NCI-H460 (cell line): ENCODE measurements at regions not wholly inside any gene's neighbourhood (a gene's known extent, or its start where the extent isn't known, plus 50 kb on each side); places are given as distances from the start of the nearest gene placed in this dataset.
"Not testable (repeated sequence)": the region's sequence is repeated elsewhere in the genome, so short reads cannot be mapped to it uniquely, and the experiment has no call there.

ENCODE experiments used
- DNase-seq: peaks from one replicate; pipeline ENCODE4 v3.0.0-alpha.2; 2016; ENCODE audit warnings: low read depth; ENCODE audit errors: extremely low read depth

DNA sequence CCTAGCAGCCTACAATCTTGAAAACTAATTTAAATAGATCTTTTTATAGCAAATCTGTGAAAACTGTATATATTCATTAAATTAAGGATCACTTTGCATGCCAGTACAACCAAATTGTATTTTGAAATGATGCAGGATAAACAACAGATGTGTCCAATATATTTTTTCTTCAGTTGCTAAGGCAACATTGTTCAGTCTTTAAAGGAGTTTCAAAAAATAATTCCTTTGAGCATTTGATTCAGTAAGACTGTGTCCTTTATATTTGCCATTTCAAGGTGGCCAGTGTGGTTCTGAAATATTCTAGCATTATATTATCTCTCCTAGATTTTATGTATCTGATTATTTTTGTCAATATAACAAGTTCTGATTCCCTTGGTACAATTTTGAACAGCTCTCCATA, 254.7 kb downstream of the PLOD2 start:
- DNase-seq = no peak

DNA sequence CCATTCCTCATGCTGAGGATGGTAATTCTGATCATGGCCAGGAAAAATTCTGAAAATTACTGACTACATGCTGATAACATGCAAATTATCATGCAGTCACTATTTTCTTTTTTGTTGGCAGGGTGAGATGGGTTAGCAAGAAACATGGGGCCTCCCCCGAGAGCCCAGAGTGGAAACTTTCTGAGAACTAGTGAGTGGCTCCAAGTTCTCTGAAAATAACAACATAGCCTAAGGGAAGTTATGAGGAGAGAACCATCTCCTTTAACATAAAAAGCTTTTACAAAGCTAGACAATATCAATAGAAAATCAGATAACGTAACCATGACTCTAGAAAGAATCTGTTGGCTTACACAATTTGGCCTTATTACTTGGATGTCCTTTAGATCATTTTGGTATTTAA, 254.2 kb downstream of the PLOD2 start:
- no peak for DNase-seq

DNA sequence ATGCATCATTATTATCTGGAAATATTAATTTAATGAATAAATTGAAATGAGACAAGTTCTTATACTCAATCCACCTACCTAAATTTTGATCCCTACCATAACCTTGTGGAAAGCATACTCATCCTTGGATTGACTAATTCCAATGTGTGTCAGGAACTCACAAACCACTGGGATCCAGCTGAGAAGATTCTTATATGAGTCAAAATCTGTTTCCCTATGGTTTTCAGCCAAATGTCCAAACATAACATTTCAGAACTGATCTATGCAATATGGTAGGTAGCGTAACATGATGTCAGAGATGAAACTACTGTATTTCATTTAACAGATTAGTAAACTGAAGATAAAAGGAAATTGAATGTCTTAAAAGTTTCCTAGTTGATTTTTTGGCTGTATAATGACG, 250.0 kb downstream of the PLOD2 start:
- no peak for DNase-seq

DNA sequence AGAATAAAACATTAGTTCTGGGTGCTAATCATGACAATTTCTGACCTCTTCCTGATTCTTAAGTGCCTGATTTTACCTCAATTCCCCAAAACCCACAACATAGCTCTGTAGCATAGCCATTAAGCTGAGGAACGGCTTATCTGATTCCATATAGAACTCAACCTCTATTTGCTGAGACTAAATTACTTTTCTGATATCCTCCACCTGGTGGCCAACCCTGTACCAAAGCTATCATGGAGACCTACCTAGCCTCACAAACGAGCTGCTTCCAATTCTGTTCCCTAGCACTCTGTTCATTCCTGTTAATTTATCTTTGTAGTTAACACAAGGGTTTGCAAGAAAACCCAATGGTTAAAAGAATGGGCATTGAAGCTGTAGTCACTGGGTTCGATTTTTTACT, 245.2 kb downstream of the PLOD2 start:
- no peak for DNase-seq

DNA sequence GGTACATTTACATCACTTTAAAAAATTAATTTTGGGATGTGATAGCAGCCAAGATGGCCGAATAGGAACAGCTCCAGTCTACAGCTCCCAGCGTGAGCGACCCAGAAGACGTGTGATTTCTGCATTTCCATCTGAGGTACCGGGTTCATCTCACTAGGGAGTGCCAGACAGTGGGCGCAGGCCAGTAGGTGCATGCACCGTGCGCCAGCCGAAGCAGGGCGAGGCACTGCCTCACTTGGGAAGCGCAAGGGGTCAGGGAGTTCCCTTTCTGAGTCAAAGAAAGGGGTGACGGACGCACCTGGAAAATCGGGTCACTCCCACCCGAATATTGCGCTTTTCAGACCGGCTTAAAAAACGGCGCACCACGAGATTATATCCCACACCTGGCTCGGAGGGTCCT, 233.2 kb downstream of the PLOD2 start:
- DNase-seq = not testable (repeated sequence)

DNA sequence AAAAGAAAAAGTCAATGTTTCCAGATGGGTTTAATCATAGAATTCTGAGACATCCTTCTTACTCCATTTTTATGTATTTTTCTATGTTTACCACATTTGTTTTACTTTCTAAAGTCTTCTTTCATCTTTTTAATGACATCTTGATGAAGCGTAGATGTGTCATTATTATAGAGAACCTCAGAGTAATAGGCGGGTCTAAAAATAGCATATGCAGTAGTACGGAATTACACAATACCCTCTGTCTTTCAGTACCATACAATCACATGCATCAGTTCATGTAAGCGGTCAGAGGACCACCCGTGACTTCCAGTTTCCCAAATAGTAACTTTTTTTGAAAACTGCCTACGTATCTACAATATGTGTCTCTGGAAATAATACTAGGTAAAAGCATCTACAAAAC, 224.0 kb downstream of the PLOD2 start:
- no peak for DNase-seq

DNA sequence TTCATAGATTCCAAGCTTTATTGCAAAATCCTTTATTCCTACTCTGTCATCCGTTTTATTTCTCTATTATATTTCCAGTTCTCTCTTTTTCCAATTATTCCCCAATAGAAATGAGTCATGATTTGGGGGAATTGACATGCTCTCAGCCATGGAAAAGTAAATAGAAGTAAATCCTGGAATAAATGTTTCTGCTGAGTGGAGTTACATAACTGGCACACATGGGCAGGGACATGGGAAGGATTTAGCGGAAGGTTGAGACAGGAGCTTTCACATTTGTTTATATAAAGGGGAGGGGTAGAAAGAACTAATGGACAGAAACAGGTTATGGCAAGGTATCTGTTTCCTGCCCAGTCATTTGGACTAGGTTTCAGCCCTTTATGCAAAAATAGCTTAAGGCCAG, 221.6 kb downstream of the PLOD2 start:
- DNase-seq = no peak

DNA sequence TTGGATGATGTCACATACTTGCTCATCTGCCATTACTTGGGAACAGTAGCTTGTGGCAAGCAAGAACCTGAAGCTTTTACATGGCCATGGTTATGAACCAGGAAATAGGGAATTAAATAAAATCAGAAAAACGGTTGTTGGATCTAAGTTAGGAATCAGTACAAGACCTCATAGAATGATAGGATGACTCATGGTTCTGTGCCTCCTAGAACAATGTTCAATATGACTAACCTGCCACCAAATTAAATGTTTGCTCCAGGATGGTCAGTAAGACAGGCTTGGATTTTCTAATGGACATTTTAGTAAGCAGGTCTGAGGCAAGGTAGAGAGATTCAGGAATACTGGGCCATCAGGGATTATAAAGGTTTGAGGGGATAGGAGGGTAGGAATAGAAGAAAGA, 218.9 kb downstream of the PLOD2 start:
- DNase-seq = no peak

DNA sequence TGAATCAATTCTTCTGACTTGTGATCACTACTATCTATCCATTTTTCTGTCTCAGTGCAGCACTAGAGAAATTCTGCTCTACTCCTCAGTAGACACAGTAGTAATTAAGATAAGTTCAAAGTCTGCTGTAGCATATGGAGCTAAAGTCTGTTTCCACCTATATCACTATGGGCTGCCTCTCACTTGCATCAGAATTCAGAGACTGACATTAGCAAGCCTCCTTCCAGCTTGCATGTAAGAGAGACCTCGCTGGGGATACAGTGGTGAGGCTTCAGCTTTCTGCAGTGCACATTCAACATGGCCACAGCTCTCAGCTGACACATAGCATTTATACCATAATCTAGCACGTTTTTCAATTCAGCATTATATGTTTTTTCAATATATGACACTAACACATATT, 217.0 kb downstream of the PLOD2 start:
- DNase-seq = no peak

DNA sequence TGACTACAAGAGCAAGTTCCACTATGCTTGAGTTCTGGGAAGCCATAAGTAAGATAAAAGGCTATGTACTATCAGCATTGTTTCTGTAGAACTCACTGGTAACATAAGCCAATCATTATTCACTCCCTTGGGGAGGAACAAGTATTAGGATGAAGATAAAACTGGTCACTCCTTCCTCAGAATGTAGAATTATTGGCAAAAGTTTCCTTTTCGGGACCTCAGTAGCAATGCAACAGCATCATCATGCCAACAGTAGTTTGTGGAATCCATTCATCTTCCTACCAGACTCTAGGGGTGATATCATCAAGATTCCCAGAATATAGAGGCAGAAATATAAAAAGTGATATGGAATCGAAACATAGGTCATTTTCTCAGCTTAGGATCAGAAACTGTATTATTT, 209.5 kb downstream of the PLOD2 start:
- no peak for DNase-seq

DNA sequence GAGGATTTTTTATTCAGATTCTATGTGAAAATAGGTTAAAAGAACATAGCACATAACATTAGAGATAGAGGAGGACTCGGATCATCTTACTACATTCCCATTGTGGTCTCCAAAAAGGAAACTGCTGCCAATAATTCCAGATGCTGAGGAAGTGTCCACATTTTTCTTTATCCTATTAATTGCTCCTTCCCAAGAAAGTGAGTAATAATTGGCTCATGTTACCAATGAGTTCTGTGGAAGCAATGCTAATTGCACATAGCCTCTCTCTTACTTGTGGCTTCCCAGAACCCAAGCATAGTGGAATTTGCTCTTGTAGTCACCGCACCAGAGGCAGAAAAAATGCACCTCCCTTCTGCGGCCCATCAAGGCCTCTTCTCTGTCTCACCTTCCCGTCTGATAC, 208.4 kb downstream of the PLOD2 start:
- no peak for DNase-seq

DNA sequence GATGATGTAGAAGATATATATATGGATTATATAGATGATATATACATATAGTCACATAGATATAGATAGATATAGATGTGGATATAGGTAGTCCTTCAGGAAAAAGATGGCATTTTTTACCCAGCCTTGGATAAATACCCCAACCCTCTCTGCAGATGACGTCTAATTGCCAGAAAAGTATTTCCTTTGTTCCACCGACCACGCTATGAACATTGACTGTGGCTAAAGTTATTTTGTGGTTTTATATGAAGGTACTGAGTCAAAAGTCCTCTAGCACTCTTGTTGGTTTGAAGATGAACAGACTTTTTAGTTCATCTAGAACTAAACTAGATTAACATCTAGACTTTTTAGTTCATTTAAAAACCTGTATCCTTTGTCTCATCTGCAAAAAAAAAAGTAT, 207.7 kb downstream of the PLOD2 start:
- DNase-seq = no peak

DNA sequence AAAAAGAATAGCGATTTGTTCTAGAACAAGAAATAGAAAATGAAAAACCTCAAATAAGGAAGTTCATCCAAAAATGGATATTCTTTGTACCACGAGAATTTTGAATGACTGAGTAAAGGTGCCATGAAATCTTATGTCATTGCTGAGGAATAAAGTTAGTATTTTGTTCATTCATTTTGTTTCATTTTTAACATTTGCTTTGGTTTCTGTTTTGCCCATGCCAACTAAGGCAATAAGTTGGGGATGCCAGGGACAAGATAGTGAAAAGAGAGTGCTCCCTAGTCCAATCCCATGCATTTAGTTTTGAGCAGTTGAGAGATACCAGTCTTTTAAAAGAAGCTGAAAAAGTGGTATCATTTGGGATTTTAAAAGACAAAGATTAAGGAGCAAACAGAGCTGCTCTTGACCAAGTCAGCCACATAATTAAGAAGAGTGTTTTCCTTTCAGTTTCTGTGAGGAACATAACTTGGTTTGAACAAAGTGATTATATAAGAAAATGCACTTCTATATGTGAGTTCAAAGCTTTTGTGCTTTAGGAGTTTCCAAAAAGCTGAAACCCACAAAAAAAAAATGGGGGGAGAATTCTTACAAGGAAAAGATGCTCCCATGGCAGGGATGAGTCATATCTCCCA, 201.4 kb downstream of the PLOD2 start:
- no peak for DNase-seq

DNA sequence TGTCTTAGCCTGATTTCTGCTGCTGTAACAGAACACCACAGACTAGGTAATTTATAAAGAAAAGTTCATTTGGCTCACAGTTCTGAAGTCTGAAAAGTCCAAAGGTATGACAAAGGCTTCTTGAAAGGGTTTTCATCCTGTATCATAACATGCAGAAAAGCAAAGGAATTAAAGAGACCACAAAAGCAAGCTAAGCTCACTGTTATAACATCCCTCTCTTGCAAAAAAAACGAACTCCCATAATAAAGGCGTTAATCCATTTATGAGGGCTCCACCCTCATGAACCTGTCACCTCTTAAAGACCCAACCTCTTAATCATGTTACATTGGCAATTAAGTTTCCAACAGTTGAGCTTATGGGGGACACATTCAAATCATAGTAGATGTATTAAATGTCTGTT, 197.9 kb downstream of the PLOD2 start:
- DNase-seq = no peak

DNA sequence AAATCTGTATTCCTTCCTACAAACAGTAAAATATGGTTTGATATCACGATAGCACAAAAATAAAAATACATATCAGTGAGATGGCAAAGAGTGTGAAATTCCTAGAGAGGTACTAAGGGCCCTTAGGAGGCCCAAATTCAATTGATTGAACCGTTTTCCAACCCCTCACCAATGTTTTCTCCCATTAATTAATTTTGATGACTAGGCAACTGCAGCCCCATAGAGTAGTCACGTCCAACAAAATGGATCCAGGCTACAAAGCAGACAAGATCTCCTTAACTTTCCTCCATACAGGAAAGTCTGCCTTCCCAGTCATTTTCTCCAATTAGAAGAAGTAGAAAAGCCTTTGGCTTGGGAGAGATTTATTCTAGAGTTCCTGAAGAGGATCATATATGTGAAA, 193.9 kb downstream of the PLOD2 start:
- DNase-seq = no peak

DNA sequence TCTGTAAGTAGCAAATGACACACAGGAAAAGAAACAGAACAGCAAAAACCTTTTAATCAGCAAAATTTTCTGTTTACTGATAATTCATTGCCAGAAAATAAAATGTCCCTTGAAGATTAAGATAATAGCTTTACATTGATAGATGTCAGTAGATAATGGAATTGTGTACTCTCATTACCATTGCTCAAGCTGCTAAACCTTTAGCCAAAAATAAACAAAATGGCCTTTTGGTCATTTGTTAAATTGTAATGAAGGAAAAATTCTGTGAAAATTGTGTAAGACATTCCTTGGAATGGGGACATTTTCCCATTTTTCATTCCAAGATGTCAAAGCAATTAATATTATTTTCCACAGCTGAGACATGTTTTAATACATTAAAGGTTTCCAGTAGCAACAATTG, 189.8 kb downstream of the PLOD2 start:
- no peak for DNase-seq

DNA sequence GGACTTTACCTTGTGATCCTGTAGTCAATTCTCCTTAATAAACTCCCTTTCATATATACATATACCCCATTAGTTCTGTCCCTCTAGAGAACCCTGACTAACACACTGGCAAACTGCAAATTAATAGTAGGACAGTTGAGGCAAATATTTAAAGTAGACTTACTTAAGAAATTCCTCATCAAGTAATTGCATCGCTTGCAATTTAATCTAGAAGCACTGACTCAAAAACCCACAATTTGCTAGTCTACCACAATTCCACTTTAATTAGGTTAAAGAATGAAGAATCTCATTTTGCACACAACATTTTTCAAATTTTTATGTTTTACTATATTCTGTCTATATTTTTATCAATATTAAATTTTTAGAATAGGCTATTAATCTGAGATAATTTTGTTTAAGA, 188.1 kb downstream of the PLOD2 start:
- no peak for DNase-seq

DNA sequence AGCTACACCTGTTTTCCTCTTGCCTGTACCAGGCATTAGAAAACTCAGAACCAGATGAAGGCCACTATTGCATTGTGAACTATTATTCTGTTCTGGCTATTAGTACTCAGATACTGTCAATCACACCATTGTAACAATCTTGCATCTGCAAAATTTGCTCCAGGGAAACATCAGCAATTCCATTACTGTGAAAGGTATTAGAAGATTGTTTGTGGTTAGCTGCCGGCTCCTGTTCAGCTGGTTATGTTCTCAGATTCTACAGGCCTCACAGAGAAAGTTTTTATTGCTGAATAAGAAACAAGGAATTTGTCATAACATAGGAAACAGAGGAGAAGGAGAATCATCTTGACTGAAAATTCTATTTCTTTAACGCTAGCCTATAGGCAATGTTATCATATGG, 179.9 kb downstream of the PLOD2 start:
- no peak for DNase-seq

DNA sequence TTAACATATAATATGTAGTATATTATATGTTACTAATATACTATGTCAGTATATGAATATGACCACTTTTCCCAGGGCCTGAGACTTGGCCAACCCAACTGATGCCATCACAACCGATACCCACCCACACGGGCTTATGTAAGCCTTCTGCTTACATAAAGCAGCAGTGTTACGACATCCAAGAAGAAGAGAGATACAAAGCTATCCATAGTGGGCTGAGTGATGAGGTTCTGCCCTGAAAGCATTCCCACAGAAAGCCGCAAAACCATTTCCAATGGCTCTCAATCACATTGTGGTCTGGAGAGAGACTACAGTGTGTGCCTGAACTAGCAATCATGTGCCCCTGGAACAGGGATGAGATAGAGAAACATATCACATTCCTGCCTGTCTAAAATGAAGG, 177.9 kb downstream of the PLOD2 start:
- no peak for DNase-seq
